ENCODE measurements at regions not wholly inside any gene's neighbourhood (a gene's known extent, or its start where the extent isn't known, plus 50 kb on each side); places are given as distances from the start of the nearest gene placed in this dataset.

GRCh38 chr2:395886-396285, 108.0 kb upstream of the ALKAL2 start:
- Histone ChIP-seq H3K4me1 (ENCODE audit: insufficient read depth, low read length) (peaks cover 24% of the 10 kb centered on the region), H3K4me3 (ENCODE audit: low read length) (no peak overlapping the region), H3K9me3 (ENCODE audit: control insufficient read depth in 1 of 2, insufficient read depth in 1 of 2, low read length in 2 of 2) (no peaks in the 10 kb centered on the region), H3K36me3 (ENCODE audit: insufficient read depth, low read length) (no peaks in the 10 kb centered on the region), H3K27me3 (ENCODE audit: control insufficient read depth in 1 of 2, insufficient read depth in 2 of 2, low read length in 2 of 2) (no peaks in the 10 kb centered on the region), H3K27ac (ENCODE audit: low read depth in 1 of 2, low read length in 2 of 2) (no peak overlapping the region)
- ChIA-PET POLR2A (no interaction called here), CTCF (no interaction called here)
- TF ChIP-seq CTCF (IDR thresholded peaks at IDR 0.05), result no peak
- Mint-ChIP-seq H3K9me3 (no peaks in the 10 kb centered on the region), H3K36me3 (ENCODE audit: low read depth) (no peaks in the 10 kb centered on the region), H3K4me3 (no peak overlapping the region), H3K4me1 (ENCODE audit: low read depth) (peaks cover 11% of the 10 kb centered on the region), H3K27me3 (no peaks in the 10 kb centered on the region), H3K27ac (no peak overlapping the region)
- intact Hi-C loops (cut with DNase I, micrococcal nuclease), result loop anchor here (2.0 to 10.0 kb wide), 3 partner anchors 41 to 131 kb away; partner anchors contain the start of genes ACP1 (in 1 of the 2) and SH3YL1 (in 1 of the 2)
- no peak for ATAC-seq (ENCODE audit: poor library complexity)
- DNase-seq, result no peak

DNA sequence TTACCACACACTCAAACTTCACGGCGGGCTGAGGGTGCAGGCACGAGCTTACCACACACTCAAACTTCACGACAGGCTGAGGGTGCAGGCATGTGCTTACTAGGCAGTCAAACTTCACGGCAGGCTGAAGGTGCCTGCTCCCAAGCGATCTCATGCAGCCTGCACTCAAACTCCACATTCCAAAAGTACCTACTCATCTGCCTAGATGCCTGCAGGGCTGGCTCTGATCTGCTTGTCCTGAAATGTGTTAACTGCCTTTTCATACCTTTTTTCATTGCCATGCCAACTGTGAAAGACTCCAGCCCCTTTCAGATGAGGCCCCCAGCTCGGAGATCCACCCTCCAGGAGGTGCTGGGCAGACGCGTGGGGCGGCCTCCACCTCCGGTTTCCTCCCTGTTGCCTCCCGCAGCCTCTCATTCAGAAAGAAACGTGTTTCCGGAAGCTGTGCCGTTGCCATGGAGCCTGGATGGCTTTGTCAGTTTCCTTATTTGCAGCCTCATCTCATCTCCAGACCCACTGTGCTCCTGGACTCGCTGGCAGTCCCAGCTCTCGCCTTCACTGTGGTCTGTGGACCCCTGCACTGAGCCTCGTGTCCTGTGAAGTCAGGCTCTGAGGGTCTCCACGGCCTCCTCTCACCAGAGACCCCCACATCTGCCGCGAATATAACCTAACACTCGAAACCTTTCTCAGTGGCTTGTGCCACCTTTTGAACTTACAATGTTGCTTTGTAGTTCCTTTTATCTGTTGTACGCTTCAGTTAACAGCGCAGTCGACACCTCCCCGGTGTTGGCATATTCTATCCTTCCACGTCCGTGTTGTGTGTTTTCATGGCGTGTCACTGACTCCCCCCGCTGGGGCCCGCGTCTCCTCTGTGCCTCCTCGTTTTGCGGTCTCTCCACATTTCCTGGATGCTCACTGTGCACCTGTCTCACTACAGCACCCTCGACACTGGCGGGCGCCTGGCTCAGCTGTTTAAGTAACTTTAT, 106.1 kb upstream of the ALKAL2 start:
- ChIA-PET CTCF (no interaction called here), POLR2A (interaction anchor here (2.1 kb wide), 1 partner anchor 44 kb away, joined by 17 read pairs; no protein-coding TSS in a partner anchor)
- Mint-ChIP-seq H3K27me3 (no peaks in the 10 kb centered on the region), H3K27ac (peak overlapping the region; percentile 93), H3K9me3 (no peaks in the 10 kb centered on the region), H3K4me3 (peak overlapping the region; percentile 84), H3K36me3 (ENCODE audit: low read depth) (no peaks in the 10 kb centered on the region), H3K4me1 (ENCODE audit: low read depth) (peaks cover 11% of the 10 kb centered on the region)
- no peaks in the 10 kb centered on the region for H3K27me3 ChIP-seq (ENCODE audit: control insufficient read depth in 1 of 2, insufficient read depth in 2 of 2, low read length in 2 of 2)
- intact Hi-C loops (cut with DNase I, micrococcal nuclease), result loop anchor here (1.0 to 10.0 kb wide), 3 partner anchors 44 to 129 kb away; partner anchors contain the start of genes ACP1 (in 1 of the 2) and SH3YL1 (in 1 of the 2)
- ATAC-seq (ENCODE audit: poor library complexity) (peak; percentile 84), DNase-seq (peak; percentile 39 to 82 (median 58))
- peak overlapping the region; percentile 62 to 75 for H3K27ac ChIP-seq (ENCODE audit: low read depth in 1 of 2, low read length in 2 of 2)
- no peak for TF ChIP-seq CTCF (IDR thresholded peaks at IDR 0.05)
- no peaks in the 10 kb centered on the region for H3K36me3 ChIP-seq (ENCODE audit: insufficient read depth, low read length)
- H3K4me3 ChIP-seq (ENCODE audit: low read length), result peak overlapping the region; percentile 52
- H3K4me1 ChIP-seq (ENCODE audit: insufficient read depth, low read length), result peaks cover 24% of the 10 kb centered on the region
- H3K9me3 ChIP-seq (ENCODE audit: control insufficient read depth in 1 of 2, insufficient read depth in 1 of 2, low read length in 2 of 2), result no peaks in the 10 kb centered on the region

DNA sequence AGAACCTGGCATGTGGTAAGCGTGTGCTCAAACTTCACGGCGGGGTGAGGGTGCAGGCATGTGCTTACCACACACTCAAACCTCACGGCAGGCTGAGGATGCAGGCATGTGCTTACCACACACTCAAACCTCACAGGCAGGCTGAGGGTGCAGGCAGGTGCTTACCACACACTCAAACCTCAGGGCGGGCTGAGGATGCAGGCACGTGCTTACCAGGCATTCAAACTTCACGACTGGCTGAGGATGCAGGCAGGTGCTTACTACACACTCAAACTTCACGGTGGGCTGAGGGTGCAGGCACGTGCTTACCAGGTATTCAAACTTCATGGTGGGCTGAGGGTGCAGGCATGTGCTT, 105.0 kb upstream of the ALKAL2 start:
- TF ChIP-seq CTCF (IDR thresholded peaks at IDR 0.05), result no peak
- Histone ChIP-seq H3K4me1 (ENCODE audit: insufficient read depth, low read length) (peaks cover 24% of the 10 kb centered on the region), H3K36me3 (ENCODE audit: insufficient read depth, low read length) (no peaks in the 10 kb centered on the region), H3K4me3 (ENCODE audit: low read length) (no peak overlapping the region), H3K9me3 (ENCODE audit: control insufficient read depth in 1 of 2, insufficient read depth in 1 of 2, low read length in 2 of 2) (no peaks in the 10 kb centered on the region), H3K27me3 (ENCODE audit: control insufficient read depth in 1 of 2, insufficient read depth in 2 of 2, low read length in 2 of 2) (no peaks in the 10 kb centered on the region), H3K27ac (ENCODE audit: low read depth in 1 of 2, low read length in 2 of 2) (no peak overlapping the region)
- Mint-ChIP-seq H3K27ac (no peak overlapping the region), H3K4me3 (peak overlapping the region; percentile 25), H3K36me3 (ENCODE audit: low read depth) (no peaks in the 10 kb centered on the region), H3K27me3 (no peaks in the 10 kb centered on the region), H3K9me3 (no peaks in the 10 kb centered on the region), H3K4me1 (ENCODE audit: low read depth) (peaks cover 11% of the 10 kb centered on the region)
- ChIA-PET CTCF (no interaction called here), POLR2A (no interaction called here)
- ATAC-seq (ENCODE audit: poor library complexity), result no peak
- intact Hi-C loops (cut with DNase I, micrococcal nuclease), result loop anchor here in 1 of 2 experiments (10.0 kb wide), 1 partner anchor 128 kb away; the partner anchor contains the start of genes ACP1 and SH3YL1
- peak in 2 of 14 experiments; percentile 9 to 22 for DNase-seq

Data from CD4-positive, alpha-beta T cell (primary cell).